IMR-90 (cell line): ENCODE measurements at regions not wholly inside any gene's neighbourhood (a gene's known extent, or its start where the extent isn't known, plus 50 kb on each side); places are given as distances from the start of the nearest gene placed in this dataset.

Experiments
- BHLHE40 ChIP-seq: fragments of 150-350 bp; IDR thresholded peaks from 2 replicates; pipeline ENCODE4 v1.6.1; 2016; ENCODE audit warnings: mild to moderate bottlenecking, low read depth, low read length
- CEBPB ChIP-seq: IDR thresholded peaks from 2 replicates; pipeline ENCODE4 v1.6.1; 2012; ENCODE audit warnings: low read depth, low read length, improper control_type of control experiment
- FOS ChIP-seq: fragments of 150-350 bp; IDR thresholded peaks from 2 replicates; pipeline ENCODE4 v1.6.1; 2016; ENCODE audit warnings: low read depth, low read length
- POLR2A ChIP-seq: IDR thresholded peaks from 2 replicates; pipeline ENCODE4 v1.6.1; 2012; ENCODE audit warnings: mild to moderate bottlenecking, low read depth, low read length
- RCOR1 ChIP-seq: IDR thresholded peaks from 2 replicates; pipeline ENCODE4 v1.6.1; 2012; ENCODE audit warnings: mild to moderate bottlenecking, low read length, improper control_type of control experiment; ENCODE audit not compliant: insufficient replicate concordance
- SMC3 ChIP-seq: fragments of 150-350 bp; IDR thresholded peaks from 2 replicates; pipeline ENCODE4 v1.6.1; 2016; ENCODE audit warnings: low read depth, mild to moderate bottlenecking, antibody characterized with exemption, low read length, moderate library complexity
- TF ChIP-seq, protein P1 (sequence below): conservative IDR thresholded peaks from 2 replicates; pipeline ENCODE4 v1.5.1; 2012; ENCODE audit warnings: mild to moderate bottlenecking, low read depth, low read length, improper control_type of control experiment
- TF ChIP-seq, protein P2 (sequence below): fragments of 150-350 bp; IDR thresholded peaks from 2 replicates; pipeline ENCODE4 v1.6.1; 2017; ENCODE audit warnings: mild to moderate bottlenecking, antibody characterized with exemption, low read length, low read depth

DNA sequence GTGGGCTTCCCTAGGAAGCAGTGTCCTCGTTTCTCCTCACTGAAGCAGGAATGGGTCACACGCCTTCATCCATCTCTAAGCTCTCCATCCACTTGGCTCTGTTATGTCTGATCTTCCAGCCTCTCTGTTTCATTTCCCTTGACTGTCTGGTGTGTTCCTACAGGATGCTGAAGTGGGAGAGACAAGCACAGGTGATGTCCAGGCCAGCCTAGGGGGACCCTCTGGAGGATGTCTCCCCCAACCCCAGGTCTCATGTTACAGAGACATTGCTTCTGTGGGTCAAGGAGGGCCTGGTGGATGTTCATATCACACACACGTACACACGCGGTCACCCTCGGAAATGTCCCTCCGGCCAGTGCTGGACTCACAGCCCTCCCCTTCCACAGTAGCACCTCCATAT lies 229.9 kb downstream of the CDC5L start:
- TF ChIP-seq, protein P1, sequence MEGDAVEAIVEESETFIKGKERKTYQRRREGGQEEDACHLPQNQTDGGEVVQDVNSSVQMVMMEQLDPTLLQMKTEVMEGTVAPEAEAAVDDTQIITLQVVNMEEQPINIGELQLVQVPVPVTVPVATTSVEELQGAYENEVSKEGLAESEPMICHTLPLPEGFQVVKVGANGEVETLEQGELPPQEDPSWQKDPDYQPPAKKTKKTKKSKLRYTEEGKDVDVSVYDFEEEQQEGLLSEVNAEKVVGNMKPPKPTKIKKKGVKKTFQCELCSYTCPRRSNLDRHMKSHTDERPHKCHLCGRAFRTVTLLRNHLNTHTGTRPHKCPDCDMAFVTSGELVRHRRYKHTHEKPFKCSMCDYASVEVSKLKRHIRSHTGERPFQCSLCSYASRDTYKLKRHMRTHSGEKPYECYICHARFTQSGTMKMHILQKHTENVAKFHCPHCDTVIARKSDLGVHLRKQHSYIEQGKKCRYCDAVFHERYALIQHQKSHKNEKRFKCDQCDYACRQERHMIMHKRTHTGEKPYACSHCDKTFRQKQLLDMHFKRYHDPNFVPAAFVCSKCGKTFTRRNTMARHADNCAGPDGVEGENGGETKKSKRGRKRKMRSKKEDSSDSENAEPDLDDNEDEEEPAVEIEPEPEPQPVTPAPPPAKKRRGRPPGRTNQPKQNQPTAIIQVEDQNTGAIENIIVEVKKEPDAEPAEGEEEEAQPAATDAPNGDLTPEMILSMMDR, result no peak
- TF ChIP-seq, protein P2, sequence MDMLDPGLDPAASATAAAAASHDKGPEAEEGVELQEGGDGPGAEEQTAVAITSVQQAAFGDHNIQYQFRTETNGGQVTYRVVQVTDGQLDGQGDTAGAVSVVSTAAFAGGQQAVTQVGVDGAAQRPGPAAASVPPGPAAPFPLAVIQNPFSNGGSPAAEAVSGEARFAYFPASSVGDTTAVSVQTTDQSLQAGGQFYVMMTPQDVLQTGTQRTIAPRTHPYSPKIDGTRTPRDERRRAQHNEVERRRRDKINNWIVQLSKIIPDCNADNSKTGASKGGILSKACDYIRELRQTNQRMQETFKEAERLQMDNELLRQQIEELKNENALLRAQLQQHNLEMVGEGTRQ, result no peak
- no peak for TF ChIP-seq POLR2A
- no peak for TF ChIP-seq SMC3
- TF ChIP-seq BHLHE40, result no peak
- no peak for TF ChIP-seq CEBPB
- TF ChIP-seq FOS, result no peak
- no peak for TF ChIP-seq RCOR1
